HepG2 (cell line): ENCODE measurements at regions not wholly inside any gene's neighbourhood (a gene's known extent, or its start where the extent isn't known, plus 50 kb on each side); places are given as distances from the start of the nearest gene placed in this dataset.

ENCODE experiments used
- ATAC-seq: fragments of 200-7000 bp; cut with Tn5 transposase; 3 replicates; pipeline ENCODE4 v1.9.1; 2020; ENCODE audit warnings: mild to moderate bottlenecking, moderate library complexity
- BruUV-seq: library from RNA; stranded (reverse); fragments of 400-500 nt; replicated peaks from 2 replicates; lab custom pipeline; 2021; lab: Mats Ljungman, UMichigan
- CTCF ChIA-PET: fragments of 300-600 bp; formaldehyde crosslinking; extraction: SDS; loops from one replicate; lab custom pipeline; 2021; ENCODE audit warnings: low total read pairs, inconsistent platforms, low intra/inter-chr PET ratio; lab: Yijun Ruan, JAX
- POLR2A ChIA-PET: fragments of 350-600 bp; sonication (Branson Sonifier 250); formaldehyde crosslinking; loops from one replicate; lab custom pipeline; 2020; ENCODE audit warnings: antibody characterized with exemption, inconsistent platforms; lab: Yijun Ruan, JAX
- DNase-seq: peaks from one replicate; pipeline ENCODE4 v3.0.0-alpha.2; 2015; ENCODE audit warnings: low spot score
- FAIRE-seq: peaks from 3 replicates; lab custom pipeline; 2011; peaks lifted over from hg19 to GRCh38; lab: Jason Lieb, UNC
- H2AFZ ChIP-seq: one replicate; pipeline ENCODE4 v1.6.1; 2011; ENCODE audit warnings: low read length, inconsistent platforms
- H3K27ac ChIP-seq: fragments of 300-600 bp; 3 replicates; pipeline ENCODE4 v1.8.0; 2011; ENCODE audit warnings: mixed run types, mild to moderate bottlenecking, mixed read lengths, low read length, inconsistent platforms; ENCODE audit not compliant: insufficient read depth; ENCODE audit errors: extremely low read length
- H3K27me3 ChIP-seq, 2 experiments: fragments of 200-600 bp in 1 of 2; 2 replicates in 1 of 2; 3 replicates in 1 of 2; pipeline versions ENCODE4 v1.6.0 to v1.8.0; 2011; ENCODE audit warnings: low read length in 2 of 2, mild to moderate bottlenecking in 2 of 2, moderate library complexity in 2 of 2, inconsistent platforms in 1 of 2; ENCODE audit not compliant: insufficient read depth in 2 of 2, control insufficient read depth in 1 of 2
- H3K36me3 ChIP-seq, 2 experiments: fragments of 200-600 bp in 1 of 2; replicated peaks in 1 of 2; 2 replicates in 1 of 2; 3 replicates in 1 of 2; pipeline versions ENCODE4 v1.5.1 to v1.8.0; 2011; ENCODE audit warnings: low read length in 2 of 2, inconsistent platforms in 1 of 2; ENCODE audit not compliant: insufficient read depth in 2 of 2, control insufficient read depth in 1 of 2
- H3K4me1 ChIP-seq: 2 replicates; pipeline ENCODE4 v1.5.1; 2012; ENCODE audit warnings: low read length, inconsistent platforms; ENCODE audit not compliant: insufficient read depth
- H3K4me2 ChIP-seq: 2 replicates; pipeline ENCODE4 v1.6.0; 2011; ENCODE audit warnings: low read depth, low read length, inconsistent platforms
- H3K4me3 ChIP-seq, 3 experiments: fragments of 200-600 bp in 1 of 3; sonication (generic), shearing (Covaris generic) in 1 of 3; replicated peaks in 1 of 3; 2 replicates each; pipeline ENCODE4 v1.5.1; 2011 to 2016; ENCODE audit warnings: low read length in 3 of 3, inconsistent platforms in 2 of 3, low read depth in 2 of 3, mild to moderate bottlenecking in 2 of 3, control low read depth in 1 of 3, mixed read lengths in 1 of 3; ENCODE audit not compliant: insufficient read depth in 1 of 3
- H3K79me2 ChIP-seq: one replicate; pipeline ENCODE4 v1.6.1; 2011; ENCODE audit warnings: low read length, inconsistent platforms; ENCODE audit not compliant: insufficient read depth
- H3K9ac ChIP-seq: 2 replicates; pipeline ENCODE4 v1.6.0; 2011; ENCODE audit warnings: mild to moderate bottlenecking, low read depth, low read length, inconsistent platforms; ENCODE audit not compliant: insufficient read depth
- H3K9me3 ChIP-seq: 2 replicates; pipeline ENCODE4 v1.5.1; 2012; ENCODE audit warnings: mild to moderate bottlenecking, low read length
- H4K20me1 ChIP-seq: 2 replicates; pipeline ENCODE4 v1.6.0; 2011; ENCODE audit warnings: inconsistent platforms, mild to moderate bottlenecking, low read length, moderate library complexity; ENCODE audit not compliant: insufficient read depth
- ATAD3A ChIP-seq: sonication (generic); formaldehyde crosslinking; IDR thresholded peaks from 2 replicates; pipeline ENCODE4 v1.4.0; 2020; ENCODE audit warnings: missing genetic modification reagents
- CBFB ChIP-seq: sonication (generic); formaldehyde crosslinking; IDR thresholded peaks from 2 replicates; pipeline ENCODE4 v1.4.0; 2020; ENCODE audit warnings: missing genetic modification reagents
- HIC2 ChIP-seq: sonication (generic); formaldehyde crosslinking; IDR thresholded peaks from 2 replicates; pipeline ENCODE4 v1.9.0; 2022; ENCODE audit warnings: low read depth, missing genetic modification reagents
- NFE2 ChIP-seq: sonication (generic); formaldehyde crosslinking; IDR thresholded peaks from 2 replicates; pipeline ENCODE4 v1.4.0; 2020; ENCODE audit warnings: missing genetic modification reagents
- PHF5A ChIP-seq: IDR thresholded peaks from one replicate; pipeline ENCODE4 v1.6.1; 2018; ENCODE audit warnings: low read depth, missing genetic modification reagents; ENCODE audit not compliant: unreplicated experiment
- U2AF1 ChIP-seq: fragments of 200-400 bp; formaldehyde crosslinking; optimal IDR thresholded peaks from 2 replicates; pipeline ENCODE3; 2017; ENCODE audit warnings: mild to moderate bottlenecking, low read depth, low read length
- ZBTB2 ChIP-seq: sonication (generic); formaldehyde crosslinking; IDR thresholded peaks from 2 replicates; pipeline ENCODE4 v1.8.0; 2022; ENCODE audit warnings: low read depth, missing genetic modification reagents
- ZFP37 ChIP-seq: sonication (generic); formaldehyde crosslinking; IDR thresholded peaks from 2 replicates; pipeline ENCODE4 v1.4.0; 2020; ENCODE audit warnings: missing genetic modification reagents, borderline replicate concordance
- ZKSCAN1 ChIP-seq: fragments of 150-350 bp; IDR thresholded peaks from 2 replicates; pipeline ENCODE4 v1.6.1; 2014; ENCODE audit warnings: low read length
- ZNF143 ChIP-seq: sonication (generic); formaldehyde crosslinking; IDR thresholded peaks from 2 replicates; pipeline ENCODE4 v1.4.0; 2020; ENCODE audit warnings: missing genetic modification reagents
- ZNF24 ChIP-seq: fragments of 450-650 bp; IDR thresholded peaks from 2 replicates; pipeline ENCODE4 v1.6.1; 2017; ENCODE audit warnings: antibody characterized with exemption, mild to moderate bottlenecking
- ZNF691 ChIP-seq: sonication (generic); formaldehyde crosslinking; IDR thresholded peaks from 2 replicates; pipeline ENCODE4 v1.4.0; 2020; ENCODE audit warnings: missing genetic modification reagents, low read depth, mild to moderate bottlenecking, borderline replicate concordance
- ZNF703 ChIP-seq: sonication (generic); formaldehyde crosslinking; IDR thresholded peaks from 2 replicates; pipeline ENCODE4 v1.5.1; 2020; ENCODE audit warnings: missing genetic modification reagents, mild to moderate bottlenecking, moderate library complexity, borderline replicate concordance
- ZNF710 ChIP-seq: sonication (generic); formaldehyde crosslinking; IDR thresholded peaks from 2 replicates; pipeline ENCODE4 v1.5.0; 2020; ENCODE audit warnings: mild to moderate bottlenecking, missing genetic modification reagents, borderline replicate concordance
- in situ Hi-C: cut with HindIII; loops from 2 replicates; pipeline ENCODE4 v1.10.0; 2017; ENCODE audit warnings: low pct_unique_long_range_greater_than_20kb; ENCODE audit not compliant: extremely low pct_ligation_motif_present
- intact Hi-C: fragments of 100-400 bp; cut with micrococcal nuclease; formaldehyde crosslinking; loops from one replicate; pipeline ENCODE4 v1.10.0; 2022; ENCODE audit not compliant: unreplicated experiment

GRCh38 chrX:73267979-73268378 is 53.3 kb upstream of the NAP1L2 start:
- FAIRE-seq = no peak
- Histone ChIP-seq H3K4me2 (no peak overlapping the region), H3K27me3 (no peaks in the 10 kb centered on the region), H3K4me3 (no peak overlapping the region), H2AFZ (no peak overlapping the region), H3K9ac (no peak overlapping the region), H3K79me2 (no peaks in the 10 kb centered on the region), H3K9me3 (no peaks in the 10 kb centered on the region), H3K4me1 (no peaks in the 10 kb centered on the region), H3K36me3 (no peaks in the 10 kb centered on the region), H3K27ac (no peak overlapping the region), H4K20me1 (no peaks in the 10 kb centered on the region)
- ATAC-seq = no peak
- no peak for DNase-seq
- in situ Hi-C loops = no loop called here
- TF ChIP-seq ZNF703 (CRISPR knock-in tag) = no peak
- no peak for TF ChIP-seq CBFB (CRISPR knock-in tag)
- TF ChIP-seq ATAD3A (CRISPR knock-in tag) = no peak
- no peak for TF ChIP-seq ZNF691 (CRISPR knock-in tag)
- no TSS peak for BruUV-seq
- CTCF ChIA-PET = no interaction called here
- intact Hi-C loops = no loop called here
- POLR2A ChIA-PET = no interaction called here

GRCh38 chrX:73267206-73267605 is 52.6 kb upstream of the NAP1L2 start:
- ChIA-PET CTCF (no interaction called here), POLR2A (no interaction called here)
- H3K79me2 ChIP-seq = no peaks in the 10 kb centered on the region
- H3K4me2 ChIP-seq = no peak overlapping the region
- FAIRE-seq (no peak), DNase-seq (no peak), ATAC-seq (no peak)
- intact Hi-C loops = no loop called here
- no peaks in the 10 kb centered on the region for H3K36me3 ChIP-seq
- BruUV-seq = no TSS peak
- in situ Hi-C loops = no loop called here
- H4K20me1 ChIP-seq = no peaks in the 10 kb centered on the region
- H2AFZ ChIP-seq = no peak overlapping the region
- no peaks in the 10 kb centered on the region for H3K4me1 ChIP-seq
- no peak overlapping the region for H3K4me3 ChIP-seq
- H3K9ac ChIP-seq = no peak overlapping the region
- no peaks in the 10 kb centered on the region for H3K27me3 ChIP-seq
- TF ChIP-seq ZFP37 (CRISPR knock-in tag) (no peak), PHF5A (CRISPR knock-in tag) (no peak), ZKSCAN1 (no peak), ZNF143 (no peak), ZNF24 (no peak), HIC2 (CRISPR knock-in tag) (no peak), NFE2 (CRISPR knock-in tag) (no peak), ZNF710 (CRISPR knock-in tag) (no peak), U2AF1 (no peak), ZBTB2 (no peak)
- no peak overlapping the region for H3K27ac ChIP-seq
- no peaks in the 10 kb centered on the region for H3K9me3 ChIP-seq
